ENCODE measurements at regions not wholly inside any gene's neighbourhood (a gene's known extent, or its start where the extent isn't known, plus 50 kb on each side); places are given as distances from the start of the nearest gene placed in this dataset.

GRCh38 chr11:91955206-91955605 lies 269.4 kb upstream of the FAT3 start:
- TF ChIP-seq POLR2A (IDR thresholded peaks at IDR 0.05) (no peak), CTCF (IDR thresholded peaks at IDR 0.05) (no peak), POLR2AphosphoS5 (IDR thresholded peaks at IDR 0.05) (no peak)
